Ectodermal cell (in vitro differentiated cells): ENCODE measurements at regions not wholly inside any gene's neighbourhood (a gene's known extent, or its start where the extent isn't known, plus 50 kb on each side); places are given as distances from the start of the nearest gene placed in this dataset.

Experiments used
- H3K27ac ChIP-seq: 2 replicates; pipeline ENCODE4 v1.7.0; 2013; ENCODE audit warnings: mild to moderate bottlenecking, low read depth, low read length; ENCODE audit not compliant: insufficient read depth, poor library complexity, severe bottlenecking
- H3K27me3 ChIP-seq: 2 replicates; pipeline ENCODE4 v1.7.0; 2013; ENCODE audit warnings: mild to moderate bottlenecking, low read length; ENCODE audit not compliant: insufficient read depth, control insufficient read depth, poor library complexity, severe bottlenecking
- H3K36me3 ChIP-seq: one replicate; pipeline ENCODE4 v1.7.0; 2013; ENCODE audit warnings: low read length; ENCODE audit not compliant: control insufficient read depth, insufficient read depth
- H3K4me1 ChIP-seq: one replicate; pipeline ENCODE4 v1.7.0; 2013; ENCODE audit warnings: low read length; ENCODE audit not compliant: control insufficient read depth, insufficient read depth
- H3K4me3 ChIP-seq: 2 replicates; pipeline ENCODE4 v1.7.0; 2013; ENCODE audit warnings: low read depth, low read length, control low read depth; ENCODE audit not compliant: insufficient read depth
- H3K9me3 ChIP-seq: 2 replicates; pipeline ENCODE4 v1.7.0; 2013; ENCODE audit warnings: mild to moderate bottlenecking, low read length, moderate library complexity; ENCODE audit not compliant: control insufficient read depth
- WGBS, 2 experiments: methylation state at CpG; one replicate each; pipeline ENCODE4 v1.1.7; 2013; ENCODE audit warnings: missing lambda C conversion rate in 2 of 2; 5-methylcytosine and 5-hydroxymethylcytosine counted together

GRCh38 chr10:65751896-65752295 is 1173.9 kb upstream of the LRRTM3 start:
- no peaks in the 10 kb centered on the region for H3K9me3 ChIP-seq
- no peaks in the 10 kb centered on the region for H3K36me3 ChIP-seq
- H3K4me3 ChIP-seq: no peak overlapping the region
- 85 to 95% methylated on average over 1 of the region's 1 CpG for WGBS, 2 experiments
- H3K4me1 ChIP-seq: no peaks in the 10 kb centered on the region
- no peaks in the 10 kb centered on the region for H3K27me3 ChIP-seq
- no peak overlapping the region for H3K27ac ChIP-seq

DNA sequence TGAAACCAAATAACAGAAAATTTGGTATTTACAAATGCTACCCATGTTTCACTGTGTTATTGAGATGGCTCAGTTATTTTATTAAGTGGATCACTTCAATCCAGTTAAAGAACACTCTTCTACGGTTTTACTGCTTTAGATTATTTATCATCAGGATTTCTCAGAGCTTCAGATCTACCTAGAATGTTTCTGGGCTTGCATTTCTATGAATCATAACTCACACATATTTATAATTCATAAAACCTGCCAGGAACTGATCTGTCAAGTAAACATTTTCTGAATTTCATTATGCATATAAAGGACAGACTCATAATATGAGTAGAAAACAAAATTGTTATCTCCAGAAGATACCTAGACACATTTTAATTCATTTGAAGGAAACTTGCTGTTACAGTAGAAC is 1172.3 kb upstream of the LRRTM3 start:
- no peak overlapping the region for H3K4me3 ChIP-seq
- 79 to 92% methylated on average over 1 of the region's 1 CpG for WGBS, 2 experiments
- no peak overlapping the region for H3K27ac ChIP-seq
- H3K36me3 ChIP-seq: no peaks in the 10 kb centered on the region
- no peaks in the 10 kb centered on the region for H3K4me1 ChIP-seq
- no peaks in the 10 kb centered on the region for H3K9me3 ChIP-seq
- H3K27me3 ChIP-seq: no peaks in the 10 kb centered on the region

DNA sequence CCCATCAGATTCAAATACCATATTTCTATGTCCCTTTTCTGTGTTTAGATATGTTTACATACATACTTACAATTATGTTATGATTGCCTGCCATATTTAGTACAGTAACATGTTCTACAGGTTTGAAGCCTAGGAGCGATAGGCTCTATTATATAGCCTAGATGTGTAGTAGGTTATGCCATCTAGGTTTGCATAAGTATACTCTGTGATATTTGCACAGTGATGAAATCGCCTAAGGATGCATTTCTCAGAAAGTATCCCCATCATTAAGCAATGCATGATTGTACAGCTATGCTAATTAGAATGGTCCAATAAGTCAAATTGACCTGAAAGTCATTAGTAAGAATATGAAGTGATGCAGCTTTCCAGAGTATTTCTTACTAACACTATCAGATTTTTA is 1171.7 kb upstream of the LRRTM3 start:
- no peaks in the 10 kb centered on the region for H3K9me3 ChIP-seq
- H3K4me1 ChIP-seq: no peaks in the 10 kb centered on the region
- 38 to 57% methylated on average over 1 to 2 of the region's 2 CpGs for WGBS, 2 experiments
- no peak overlapping the region for H3K4me3 ChIP-seq
- H3K27me3 ChIP-seq: no peaks in the 10 kb centered on the region
- no peaks in the 10 kb centered on the region for H3K36me3 ChIP-seq
- no peak overlapping the region for H3K27ac ChIP-seq

- no peak overlapping the region for H3K27ac ChIP-seq
- H3K9me3 ChIP-seq: no peaks in the 10 kb centered on the region
- H3K36me3 ChIP-seq: no peaks in the 10 kb centered on the region
- H3K4me1 ChIP-seq: no peaks in the 10 kb centered on the region
- H3K27me3 ChIP-seq: no peaks in the 10 kb centered on the region
- no peak overlapping the region for H3K4me3 ChIP-seq
- WGBS, 2 experiments: 83 to 93% methylated on average over 3 of the region's 3 CpGs
Measured at GRCh38 chr10:65762311-65762710, 1163.5 kb upstream of the LRRTM3 start.

- Histone ChIP-seq H3K4me1 (no peaks in the 10 kb centered on the region), H3K27ac (no peak overlapping the region), H3K4me3 (no peak overlapping the region), H3K27me3 (no peaks in the 10 kb centered on the region), H3K9me3 (no peaks in the 10 kb centered on the region), H3K36me3 (no peaks in the 10 kb centered on the region)
- 77 to 83% methylated on average over 1 of the region's 1 CpG for WGBS, 2 experiments
Measured at GRCh38 chr10:65765006-65765541, 1160.8 kb upstream of the LRRTM3 start.

- Histone ChIP-seq H3K4me1 (no peaks in the 10 kb centered on the region), H3K36me3 (no peaks in the 10 kb centered on the region), H3K4me3 (no peak overlapping the region), H3K27ac (no peak overlapping the region), H3K27me3 (no peaks in the 10 kb centered on the region), H3K9me3 (no peaks in the 10 kb centered on the region)
- WGBS, 2 experiments: 89 to 96% methylated on average over 1 of the region's 1 CpG
Measured at GRCh38 chr10:65769828-65770227, 1156.0 kb upstream of the LRRTM3 start.

GRCh38 chr10:65778753-65779152 is 1147.1 kb upstream of the LRRTM3 start:
- Histone ChIP-seq H3K36me3 (no peaks in the 10 kb centered on the region), H3K27me3 (no peaks in the 10 kb centered on the region), H3K9me3 (no peaks in the 10 kb centered on the region), H3K4me1 (no peaks in the 10 kb centered on the region), H3K27ac (no peak overlapping the region), H3K4me3 (no peak overlapping the region)
- 91 to 94% methylated on average over 6 of the region's 6 CpGs for WGBS, 2 experiments

GRCh38 chr10:65779985-65780384 is 1145.9 kb upstream of the LRRTM3 start:
- Histone ChIP-seq H3K9me3 (no peaks in the 10 kb centered on the region), H3K36me3 (no peaks in the 10 kb centered on the region), H3K4me3 (no peak overlapping the region), H3K27me3 (no peaks in the 10 kb centered on the region), H3K27ac (no peak overlapping the region), H3K4me1 (no peaks in the 10 kb centered on the region)
- WGBS, 2 experiments: 90 to 94% methylated on average over 5 of the region's 5 CpGs

- Histone ChIP-seq H3K27me3 (no peaks in the 10 kb centered on the region), H3K27ac (no peak overlapping the region), H3K4me1 (no peaks in the 10 kb centered on the region), H3K9me3 (no peaks in the 10 kb centered on the region), H3K36me3 (no peaks in the 10 kb centered on the region), H3K4me3 (no peak overlapping the region)
- 90 to 100% methylated on average over 2 of the region's 2 CpGs for WGBS, 2 experiments
Measured at GRCh38 chr10:65786279-65786678, 1139.6 kb upstream of the LRRTM3 start.

- Histone ChIP-seq H3K27me3 (no peaks in the 10 kb centered on the region), H3K4me3 (no peak overlapping the region), H3K4me1 (no peaks in the 10 kb centered on the region), H3K9me3 (no peaks in the 10 kb centered on the region), H3K36me3 (no peaks in the 10 kb centered on the region), H3K27ac (no peak overlapping the region)
- whole genome bisulfite sequencing, 2 experiments: 94 to 100% methylated on average over 1 of the region's 1 CpG
Measured at GRCh38 chr10:65787571-65787970, 1138.3 kb upstream of the LRRTM3 start.

DNA sequence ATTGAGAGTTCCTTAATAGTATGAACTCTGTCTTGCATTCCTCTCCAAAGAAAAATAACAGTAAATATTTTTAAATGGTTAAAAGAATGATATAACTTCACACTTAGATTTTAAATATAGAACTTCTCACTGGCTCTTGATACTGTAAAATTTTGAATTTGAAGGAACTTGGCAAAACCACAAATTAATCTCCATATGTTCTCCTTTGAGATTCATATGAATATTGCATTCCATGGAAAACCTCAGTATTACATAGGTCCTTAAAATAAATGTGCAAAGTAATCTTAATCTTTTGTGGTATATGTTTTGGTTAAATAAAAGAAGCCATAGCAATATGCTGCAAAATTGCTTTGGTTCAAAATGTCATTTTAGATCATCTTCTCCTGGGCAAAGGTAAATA is 1137.6 kb upstream of the LRRTM3 start:
- Histone ChIP-seq H3K9me3 (no peaks in the 10 kb centered on the region), H3K27ac (no peak overlapping the region), H3K36me3 (no peaks in the 10 kb centered on the region), H3K4me1 (no peaks in the 10 kb centered on the region), H3K4me3 (no peak overlapping the region), H3K27me3 (no peaks in the 10 kb centered on the region)
